K562 (cell line): ENCODE measurements at regions not wholly inside any gene's neighbourhood (a gene's known extent, or its start where the extent isn't known, plus 50 kb on each side); places are given as distances from the start of the nearest gene placed in this dataset.

ENCODE experiments used
- ARID2 ChIP-seq: fragments of 450-650 bp; IDR thresholded peaks from 2 replicates; pipeline ENCODE4 v1.6.1; 2017; ENCODE audit warnings: antibody characterized with exemption, mild to moderate bottlenecking
- CHCHD3 ChIP-seq: fragments of 250-450 bp; sonication (Bioruptor Pico); IDR thresholded peaks from 2 replicates; pipeline ENCODE4 v2.1.2; 2022; ENCODE audit warnings: mild to moderate bottlenecking
- ETV6 ChIP-seq, 3 experiments: fragments of 150-350 bp in 1 of 3; sonication (generic) in 1 of 3; formaldehyde crosslinking in 1 of 3; IDR thresholded peaks; 2 replicates each; pipeline versions ENCODE4 v1.6.1 to v1.8.0; 2014 to 2022; ENCODE audit warnings: borderline replicate concordance in 2 of 3, low read depth in 2 of 3, antibody characterized with exemption in 1 of 3, low read length in 1 of 3, mild to moderate bottlenecking in 1 of 3, missing genetic modification reagents in 1 of 3
- HINFP ChIP-seq: fragments of 450-650 bp; conservative IDR thresholded peaks from 2 replicates; pipeline ENCODE4 v1.6.1; 2016; ENCODE audit warnings: missing genetic modification characterization, low read depth, mild to moderate bottlenecking, control low read depth, missing compliant biosample characterization
- IRF1 ChIP-seq: sonication (generic); formaldehyde crosslinking; IDR thresholded peaks from 2 replicates; pipeline ENCODE4 v1.8.0; 2022; ENCODE audit warnings: missing genetic modification reagents, mild to moderate bottlenecking, borderline replicate concordance
- KDM2B ChIP-seq: fragments of 250-450 bp; sonication (Bioruptor Pico); IDR thresholded peaks from 2 replicates; pipeline ENCODE4 v1.8.0; 2021; ENCODE audit warnings: mild to moderate bottlenecking, moderate library complexity
- NFE2 ChIP-seq: IDR thresholded peaks from 2 replicates; pipeline ENCODE4 v1.6.1; 2014; ENCODE audit warnings: antibody characterized with exemption, low read depth
- NFE2L1 ChIP-seq: fragments of 450-650 bp; IDR thresholded peaks from 2 replicates; pipeline ENCODE4 v1.6.1; 2016; ENCODE audit warnings: missing genetic modification characterization, low read depth, mild to moderate bottlenecking, missing compliant biosample characterization, moderate library complexity, borderline replicate concordance
- NR0B1 ChIP-seq: fragments of 450-650 bp; IDR thresholded peaks from one replicate; pipeline ENCODE4 v1.6.1; 2018; ENCODE audit warnings: mild to moderate bottlenecking, moderate library complexity; ENCODE audit not compliant: partially characterized antibody
- PCBP1 ChIP-seq: fragments of 200-400 bp; formaldehyde crosslinking; IDR thresholded peaks from 2 replicates; pipeline ENCODE4 v1.6.1; 2018; ENCODE audit warnings: mild to moderate bottlenecking, low read depth, low read length; ENCODE audit not compliant: poor library complexity, severe bottlenecking
- POLR2AphosphoS2 ChIP-seq: IDR thresholded peaks from 2 replicates; pipeline ENCODE4 v1.6.1; 2012; ENCODE audit warnings: low read length, improper control_type of control experiment
- POU5F1 ChIP-seq: fragments of 150-350 bp; IDR thresholded peaks from 2 replicates; pipeline ENCODE4 v1.6.1; 2014; ENCODE audit warnings: borderline replicate concordance, low read length, low read depth, mild to moderate bottlenecking; ENCODE audit not compliant: partially characterized antibody
- RB1 ChIP-seq: fragments of 450-650 bp; IDR thresholded peaks from 2 replicates; pipeline ENCODE4 v1.6.1; 2017; ENCODE audit warnings: low read depth, mild to moderate bottlenecking
- SRSF7 ChIP-seq: fragments of 200-400 bp; formaldehyde crosslinking; optimal IDR thresholded peaks from 2 replicates; pipeline ENCODE3; 2017; ENCODE audit warnings: mild to moderate bottlenecking, low read depth, low read length
- TFAP4 ChIP-seq: sonication (generic); formaldehyde crosslinking; IDR thresholded peaks from 2 replicates; pipeline ENCODE4 v1.8.0; 2022; ENCODE audit warnings: missing genetic modification reagents, mild to moderate bottlenecking, moderate library complexity, borderline replicate concordance
- U2AF1 ChIP-seq: fragments of 200-400 bp; formaldehyde crosslinking; optimal IDR thresholded peaks from 2 replicates; pipeline ENCODE3; 2017; ENCODE audit warnings: mild to moderate bottlenecking, low read depth, low read length, moderate library complexity
- USF2 ChIP-seq: sonication (generic); formaldehyde crosslinking; IDR thresholded peaks from 2 replicates; pipeline ENCODE4 v1.5.0; 2020; ENCODE audit warnings: missing genetic modification reagents
- TF ChIP-seq, protein P1 (sequence below): fragments of 250-450 bp; sonication (Bioruptor Pico); IDR thresholded peaks from 2 replicates; pipeline ENCODE4 v1.8.0; 2021; ENCODE audit warnings: borderline replicate concordance, mild to moderate bottlenecking, moderate library complexity; ENCODE audit not compliant: poor library complexity, severe bottlenecking
- TF ChIP-seq, protein P2 (sequence below): fragments of 450-650 bp; formaldehyde crosslinking; conservative IDR thresholded peaks from 2 replicates; pipeline ENCODE4 v1.4.0; 2022; ENCODE audit warnings: mild to moderate bottlenecking, missing genetic modification characterization

DNA sequence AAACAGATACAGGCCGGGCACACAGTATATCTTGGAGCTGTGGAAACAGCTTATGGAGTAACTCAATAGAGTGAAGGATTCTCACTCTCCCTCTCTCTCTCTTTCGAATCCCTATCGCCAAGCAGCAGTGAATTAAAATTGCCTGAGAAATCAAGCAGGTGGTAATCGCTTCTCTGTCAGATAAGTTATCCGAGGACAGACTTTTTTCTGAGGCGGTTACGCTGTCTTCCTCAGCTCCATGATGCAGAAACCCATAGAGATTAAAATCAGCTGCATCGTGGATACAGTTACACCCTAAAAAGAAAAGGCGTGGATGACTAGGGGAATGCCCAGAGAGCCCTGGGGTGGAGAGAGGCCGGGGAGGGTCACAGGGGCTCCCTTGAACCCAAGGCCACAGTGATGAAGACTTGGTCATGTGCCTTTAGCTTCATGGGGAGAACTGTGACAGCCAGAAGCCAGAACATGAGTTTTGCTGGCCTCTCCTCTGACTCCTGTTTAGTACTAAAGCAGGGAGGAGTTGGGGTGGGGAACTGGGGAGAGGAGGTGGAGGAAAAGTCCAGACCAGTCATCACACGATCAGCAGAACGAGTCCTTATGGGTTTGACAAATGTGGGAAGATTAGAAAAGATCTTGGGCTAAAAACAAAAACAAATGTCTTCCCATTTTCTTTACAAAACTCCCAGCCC lies 138.8 kb upstream of the JARID2 start (continued):
- no peak for TF ChIP-seq NFE2L1 (tag)
- TF ChIP-seq HINFP (tag), result no peak; the same call in 1 of the 2 replicates
- no peak for TF ChIP-seq ARID2
- no peak for TF ChIP-seq NR0B1
- no peak; the same call in 1 of the 2 replicates for TF ChIP-seq TFAP4 (CRISPR knock-in tag)
- peak; percentile 23; the same call in 1 of the 2 replicates for TF ChIP-seq RB1
- TF ChIP-seq, protein P1, sequence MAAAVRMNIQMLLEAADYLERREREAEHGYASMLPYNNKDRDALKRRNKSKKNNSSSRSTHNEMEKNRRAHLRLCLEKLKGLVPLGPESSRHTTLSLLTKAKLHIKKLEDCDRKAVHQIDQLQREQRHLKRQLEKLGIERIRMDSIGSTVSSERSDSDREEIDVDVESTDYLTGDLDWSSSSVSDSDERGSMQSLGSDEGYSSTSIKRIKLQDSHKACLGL (CRISPR knock-in tag), result no peak
- no peak for TF ChIP-seq IRF1 (CRISPR knock-in tag)
- no peak for TF ChIP-seq U2AF1
- TF ChIP-seq POLR2AphosphoS2, result no peak
- TF ChIP-seq NFE2, result peak; percentile 54
- peak; percentile 18; the same call in 1 of the 2 replicates for TF ChIP-seq USF2 (CRISPR knock-in tag)
- no peak for TF ChIP-seq ETV6 (IDR thresholded peaks at IDR 0.05; ENCODE audit: borderline replicate concordance in 1 of 2, low read depth in 2 of 2, low read length in 1 of 2)
- TF ChIP-seq ETV6 (CRISPR knock-in tag; IDR thresholded peaks at IDR 0.05; ENCODE audit: borderline replicate concordance), result no peak
- TF ChIP-seq POU5F1, result no peak
- TF ChIP-seq, protein P2, sequence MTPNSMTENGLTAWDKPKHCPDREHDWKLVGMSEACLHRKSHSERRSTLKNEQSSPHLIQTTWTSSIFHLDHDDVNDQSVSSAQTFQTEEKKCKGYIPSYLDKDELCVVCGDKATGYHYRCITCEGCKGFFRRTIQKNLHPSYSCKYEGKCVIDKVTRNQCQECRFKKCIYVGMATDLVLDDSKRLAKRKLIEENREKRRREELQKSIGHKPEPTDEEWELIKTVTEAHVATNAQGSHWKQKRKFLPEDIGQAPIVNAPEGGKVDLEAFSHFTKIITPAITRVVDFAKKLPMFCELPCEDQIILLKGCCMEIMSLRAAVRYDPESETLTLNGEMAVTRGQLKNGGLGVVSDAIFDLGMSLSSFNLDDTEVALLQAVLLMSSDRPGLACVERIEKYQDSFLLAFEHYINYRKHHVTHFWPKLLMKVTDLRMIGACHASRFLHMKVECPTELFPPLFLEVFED (CRISPR knock-in tag), result no peak
- no peak for TF ChIP-seq SRSF7
- no peak for TF ChIP-seq PCBP1
- no peak for TF ChIP-seq CHCHD3 (CRISPR knock-in tag)
- TF ChIP-seq KDM2B (CRISPR knock-in tag), result no peak
